GM12878 (cell line): ENCODE measurements at regions not wholly inside any gene's neighbourhood (a gene's known extent, or its start where the extent isn't known, plus 50 kb on each side); places are given as distances from the start of the nearest gene placed in this dataset.

Experiments used
- ATAC-seq: fragments of 200-7000 bp; cut with Tn5 transposase; 3 replicates; pipeline ENCODE4 v1.9.1; 2020; ENCODE audit warnings: mild to moderate bottlenecking, moderate library complexity
- BruUV-seq: library from RNA; stranded (reverse); fragments of 400-500 nt; replicated peaks from 2 replicates; lab custom pipeline; 2021; lab: Mats Ljungman, UMichigan
- CTCF ChIA-PET: fragments of 300-600 bp; sonication (Branson Sonifier 250); formaldehyde crosslinking; extraction: SDS; loops from one replicate; lab custom pipeline; 2021; ENCODE audit warnings: inconsistent platforms; lab: Yijun Ruan, JAX
- POLR2A ChIA-PET: fragments of 350-600 bp; formaldehyde crosslinking; extraction: SDS; loops from one replicate; lab custom pipeline; 2021; ENCODE audit warnings: inconsistent platforms; lab: Charles Lee
- RAD21 ChIA-PET: fragments of 300-600 bp; sonication (Branson Sonifier 250); formaldehyde crosslinking; loops from one replicate; lab custom pipeline; 2023; ENCODE audit warnings: antibody characterized with exemption; ENCODE audit not compliant: unreplicated experiment; lab: Charles Lee
- SMC1A ChIA-PET: fragments of 300-600 bp; sonication (Branson Sonifier 250); formaldehyde crosslinking; loops from one replicate; lab custom pipeline; 2023; ENCODE audit not compliant: unreplicated experiment, uncharacterized antibody; lab: Charles Lee
- DNase-seq: peaks from one replicate; pipeline ENCODE4 v3.0.0-alpha.2; 2011; ENCODE audit warnings: low read depth, low spot score
- FAIRE-seq: peaks from 3 replicates; lab custom pipeline; 2011; peaks lifted over from hg19 to GRCh38; lab: Jason Lieb, UNC
- H2AFZ ChIP-seq: 2 replicates; pipeline ENCODE4 v1.6.0; 2011; ENCODE audit warnings: low read depth, low read length, control low read depth; ENCODE audit not compliant: control insufficient read depth
- H3K27ac ChIP-seq: 2 replicates; pipeline ENCODE4 v1.5.1; 2011; ENCODE audit warnings: control low read depth; ENCODE audit not compliant: control insufficient read depth, insufficient read depth
- H3K27me3 ChIP-seq, 2 experiments: replicated peaks in 1 of 2; 2 replicates each; pipeline versions ENCODE4 v1.6.0 to v1.6.1; 2011; ENCODE audit warnings: low read length in 1 of 2; ENCODE audit not compliant: control insufficient read depth in 2 of 2, insufficient read depth in 2 of 2
- H3K36me3 ChIP-seq, 2 experiments: 2 replicates each; pipeline ENCODE4 v1.5.1; 2011; ENCODE audit warnings: low read length in 1 of 2; ENCODE audit not compliant: control insufficient read depth in 2 of 2, insufficient read depth in 2 of 2
- H3K4me1 ChIP-seq: 2 replicates; pipeline ENCODE4 v1.6.1; 2011; ENCODE audit warnings: mild to moderate bottlenecking, low read length, moderate library complexity, mixed read lengths; ENCODE audit not compliant: control insufficient read depth, insufficient read depth
- H3K4me2 ChIP-seq: 2 replicates; pipeline ENCODE4 v1.6.0; 2011; ENCODE audit warnings: control low read depth; ENCODE audit not compliant: control insufficient read depth, insufficient read depth
- H3K4me3 ChIP-seq: fragments of 200-600 bp; sonication (generic); 2 replicates; pipeline ENCODE4 v1.5.1; 2016
- H3K79me2 ChIP-seq: 2 replicates; pipeline ENCODE4 v1.6.0; 2011; ENCODE audit warnings: low read length; ENCODE audit not compliant: control insufficient read depth, insufficient read depth
- H3K9ac ChIP-seq: 2 replicates; pipeline ENCODE4 v1.8.0; 2011; ENCODE audit warnings: low read length, control low read depth, mixed read lengths; ENCODE audit not compliant: control insufficient read depth, insufficient read depth
- H3K9me3 ChIP-seq: replicated peaks from 3 replicates; pipeline ENCODE4 v1.5.1; 2011; ENCODE audit warnings: mild to moderate bottlenecking, low read length; ENCODE audit not compliant: control insufficient read depth, insufficient read depth
- H4K20me1 ChIP-seq: 2 replicates; pipeline ENCODE4 v1.6.0; 2011; ENCODE audit not compliant: control insufficient read depth, insufficient read depth
- ASH2L ChIP-seq: fragments of 300-600, 200-600 bp; sonication (generic); IDR thresholded peaks from 2 replicates; pipeline ENCODE4 v1.6.1; 2017; ENCODE audit warnings: low read depth, mild to moderate bottlenecking, borderline replicate concordance
- ESRRA ChIP-seq: IDR thresholded peaks from 2 replicates; pipeline ENCODE4 v1.6.1; 2012; ENCODE audit warnings: mild to moderate bottlenecking, low read length, improper control_type of control experiment
- FOXM1 ChIP-seq: IDR thresholded peaks from 2 replicates; pipeline ENCODE4 v1.6.1; 2012; ENCODE audit warnings: low read depth, mild to moderate bottlenecking, inconsistent platforms, low read length, moderate library complexity
- IRF4 ChIP-seq: IDR thresholded peaks from 2 replicates; pipeline ENCODE4 v1.6.1; 2011; ENCODE audit warnings: low read depth, low read length
- MEF2B ChIP-seq: fragments of 450-650 bp; IDR thresholded peaks from 2 replicates; pipeline ENCODE4 v1.6.1; 2018; ENCODE audit warnings: mild to moderate bottlenecking, moderate library complexity; ENCODE audit not compliant: partially characterized antibody, poor library complexity, severe bottlenecking
- MYC ChIP-seq: IDR thresholded peaks from 2 replicates; pipeline ENCODE4 v1.6.1; 2011; ENCODE audit warnings: mild to moderate bottlenecking, low read length, moderate library complexity, inconsistent platforms; ENCODE audit not compliant: insufficient read depth, insufficient replicate concordance, insufficient read length, severe bottlenecking
- PAX8 ChIP-seq: fragments of 450-650 bp; IDR thresholded peaks from 2 replicates; pipeline ENCODE4 v1.6.1; 2017; ENCODE audit warnings: mild to moderate bottlenecking, moderate library complexity
- POLR2AphosphoS2 ChIP-seq: IDR thresholded peaks from 2 replicates; pipeline ENCODE4 v1.6.1; 2011; ENCODE audit warnings: low read depth, mild to moderate bottlenecking, low read length, improper control_type of control experiment, moderate library complexity
- RELA ChIP-seq: fragments of 450-650 bp; IDR thresholded peaks from 2 replicates; pipeline ENCODE4 v1.8.0; 2014; ENCODE audit warnings: borderline replicate concordance; ENCODE audit not compliant: partially characterized antibody
- SMAD5 ChIP-seq: IDR thresholded peaks from 2 replicates; pipeline ENCODE4 v1.6.1; 2016; ENCODE audit warnings: antibody characterized with exemption, low read depth
- SMARCA5 ChIP-seq: fragments of 450-650 bp; IDR thresholded peaks from 2 replicates; pipeline ENCODE4 v1.6.1; 2017; ENCODE audit warnings: mild to moderate bottlenecking
- TCF7 ChIP-seq: IDR thresholded peaks from 2 replicates; pipeline ENCODE4 v1.6.1; 2014; ENCODE audit warnings: antibody characterized with exemption, borderline replicate concordance
- WGBS: methylation state at CpG from one replicate; pipeline ENCODE4 v1.1.6; 2016; ENCODE audit warnings: low lambda C conversion rate; ENCODE audit not compliant: insufficient replicate concordance, insufficient coverage; ENCODE audit errors: missing lambda C conversion rate; 5-methylcytosine and 5-hydroxymethylcytosine counted together
- in situ Hi-C: fragments of 300-500 bp; cut with MboI; formaldehyde crosslinking; loops from 9 replicates; pipeline ENCODE4 v1.14.3; 2018; ENCODE audit warnings: mixed read lengths
- intact Hi-C: fragments of 100-400 bp; cut with micrococcal nuclease; formaldehyde crosslinking; loops from one replicate; pipeline ENCODE4 v1.14.2; 2022; ENCODE audit not compliant: unreplicated experiment
- TF ChIP-seq, protein P1 (sequence below): IDR thresholded peaks from 2 replicates; pipeline ENCODE4 v1.6.1; 2012; ENCODE audit warnings: low read length, inconsistent platforms
- TF ChIP-seq, protein P2 (sequence below): fragments of 450-650 bp; conservative IDR thresholded peaks from 2 replicates; pipeline ENCODE4 v1.6.1; 2017; ENCODE audit warnings: mild to moderate bottlenecking, moderate library complexity
- TF ChIP-seq, protein P3 (sequence below): fragments of 450-650 bp; formaldehyde crosslinking; IDR thresholded peaks from 2 replicates; pipeline ENCODE4 v1.4.0; 2020; ENCODE audit warnings: mild to moderate bottlenecking, moderate library complexity

DNA sequence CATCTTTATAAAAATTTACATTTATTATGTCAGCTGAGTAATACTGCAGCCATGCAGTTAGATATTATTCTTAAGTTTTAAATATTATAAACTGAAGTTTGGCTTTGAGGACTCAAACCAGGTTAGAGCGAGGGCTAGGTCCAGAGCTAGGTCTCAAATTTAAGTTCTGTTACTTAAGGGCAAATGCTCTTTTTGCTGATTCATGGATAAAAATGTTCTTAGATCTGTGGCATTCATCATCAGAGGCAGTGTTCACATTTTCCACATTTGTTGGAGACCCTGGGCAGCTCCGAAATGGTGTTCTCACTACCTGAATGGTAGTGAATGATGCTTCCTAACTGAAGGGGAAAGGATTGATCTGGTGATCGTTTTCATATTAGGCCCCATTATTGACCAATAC, 121.4 kb upstream of the MB21D2 start:
- no peaks in the 10 kb centered on the region for H3K4me1 ChIP-seq
- no peak overlapping the region for H2AFZ ChIP-seq
- in situ Hi-C loops (no loop called here), intact Hi-C loops (loop anchor here (10.0 kb wide), 1 partner anchor 564 kb away; no protein-coding TSS in a partner anchor)
- SMC1A ChIA-PET = interaction anchor here (0.9 to 6.9 kb wide), 12 partner anchors 15 to 233 kb away, joined by 3 to 309 read pairs (median 4); partner anchors contain the start of gene MB21D2
- H4K20me1 ChIP-seq = no peaks in the 10 kb centered on the region
- RAD21 ChIA-PET = interaction anchor here (1.1 to 6.1 kb wide), 5 partner anchors 114 to 235 kb away, joined by 3 to 187 read pairs (median 5); no protein-coding TSS in a partner anchor
- CTCF ChIA-PET = interaction anchor here (1.0 to 10.2 kb wide), 9 partner anchors 14 to 474 kb away, joined by 3 to 401 read pairs (median 4); no protein-coding TSS in a partner anchor
- WGBS = 63% methylated on average over 3 of the region's 3 CpGs
- H3K9me3 ChIP-seq = no peaks in the 10 kb centered on the region
- BruUV-seq = no TSS peak
- H3K9ac ChIP-seq = no peak overlapping the region
- ATAC-seq (no peak), DNase-seq (no peak), FAIRE-seq (no peak)
- H3K36me3 ChIP-seq = no peaks in the 10 kb centered on the region
- H3K79me2 ChIP-seq = no peaks in the 10 kb centered on the region
- H3K4me2 ChIP-seq = no peak overlapping the region
- POLR2A ChIA-PET = interaction anchor here (2.2 kb wide), 1 partner anchor 222 kb away, joined by 8 read pairs; no protein-coding TSS in a partner anchor
- no peaks in the 10 kb centered on the region for H3K27me3 ChIP-seq
- H3K27ac ChIP-seq = no peak overlapping the region
- no peak overlapping the region for H3K4me3 ChIP-seq
- TF ChIP-seq ASH2L (no peak), SMAD5 (no peak), POLR2AphosphoS2 (no peak), ESRRA (no peak), PAX8 (no peak), TCF7 (no peak), SMARCA5 (no peak), RELA (no peak), IRF4 (no peak), MEF2B (no peak), FOXM1 (no peak), MYC (no peak)
- TF ChIP-seq, protein P1, sequence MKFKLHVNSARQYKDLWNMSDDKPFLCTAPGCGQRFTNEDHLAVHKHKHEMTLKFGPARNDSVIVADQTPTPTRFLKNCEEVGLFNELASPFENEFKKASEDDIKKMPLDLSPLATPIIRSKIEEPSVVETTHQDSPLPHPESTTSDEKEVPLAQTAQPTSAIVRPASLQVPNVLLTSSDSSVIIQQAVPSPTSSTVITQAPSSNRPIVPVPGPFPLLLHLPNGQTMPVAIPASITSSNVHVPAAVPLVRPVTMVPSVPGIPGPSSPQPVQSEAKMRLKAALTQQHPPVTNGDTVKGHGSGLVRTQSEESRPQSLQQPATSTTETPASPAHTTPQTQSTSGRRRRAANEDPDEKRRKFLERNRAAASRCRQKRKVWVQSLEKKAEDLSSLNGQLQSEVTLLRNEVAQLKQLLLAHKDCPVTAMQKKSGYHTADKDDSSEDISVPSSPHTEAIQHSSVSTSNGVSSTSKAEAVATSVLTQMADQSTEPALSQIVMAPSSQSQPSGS = no peak
- TF ChIP-seq, protein P2, sequence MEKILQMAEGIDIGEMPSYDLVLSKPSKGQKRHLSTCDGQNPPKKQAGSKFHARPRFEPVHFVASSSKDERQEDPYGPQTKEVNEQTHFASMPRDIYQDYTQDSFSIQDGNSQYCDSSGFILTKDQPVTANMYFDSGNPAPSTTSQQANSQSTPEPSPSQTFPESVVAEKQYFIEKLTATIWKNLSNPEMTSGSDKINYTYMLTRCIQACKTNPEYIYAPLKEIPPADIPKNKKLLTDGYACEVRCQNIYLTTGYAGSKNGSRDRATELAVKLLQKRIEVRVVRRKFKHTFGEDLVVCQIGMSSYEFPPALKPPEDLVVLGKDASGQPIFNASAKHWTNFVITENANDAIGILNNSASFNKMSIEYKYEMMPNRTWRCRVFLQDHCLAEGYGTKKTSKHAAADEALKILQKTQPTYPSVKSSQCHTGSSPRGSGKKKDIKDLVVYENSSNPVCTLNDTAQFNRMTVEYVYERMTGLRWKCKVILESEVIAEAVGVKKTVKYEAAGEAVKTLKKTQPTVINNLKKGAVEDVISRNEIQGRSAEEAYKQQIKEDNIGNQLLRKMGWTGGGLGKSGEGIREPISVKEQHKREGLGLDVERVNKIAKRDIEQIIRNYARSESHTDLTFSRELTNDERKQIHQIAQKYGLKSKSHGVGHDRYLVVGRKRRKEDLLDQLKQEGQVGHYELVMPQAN = no peak
- TF ChIP-seq, protein P3, sequence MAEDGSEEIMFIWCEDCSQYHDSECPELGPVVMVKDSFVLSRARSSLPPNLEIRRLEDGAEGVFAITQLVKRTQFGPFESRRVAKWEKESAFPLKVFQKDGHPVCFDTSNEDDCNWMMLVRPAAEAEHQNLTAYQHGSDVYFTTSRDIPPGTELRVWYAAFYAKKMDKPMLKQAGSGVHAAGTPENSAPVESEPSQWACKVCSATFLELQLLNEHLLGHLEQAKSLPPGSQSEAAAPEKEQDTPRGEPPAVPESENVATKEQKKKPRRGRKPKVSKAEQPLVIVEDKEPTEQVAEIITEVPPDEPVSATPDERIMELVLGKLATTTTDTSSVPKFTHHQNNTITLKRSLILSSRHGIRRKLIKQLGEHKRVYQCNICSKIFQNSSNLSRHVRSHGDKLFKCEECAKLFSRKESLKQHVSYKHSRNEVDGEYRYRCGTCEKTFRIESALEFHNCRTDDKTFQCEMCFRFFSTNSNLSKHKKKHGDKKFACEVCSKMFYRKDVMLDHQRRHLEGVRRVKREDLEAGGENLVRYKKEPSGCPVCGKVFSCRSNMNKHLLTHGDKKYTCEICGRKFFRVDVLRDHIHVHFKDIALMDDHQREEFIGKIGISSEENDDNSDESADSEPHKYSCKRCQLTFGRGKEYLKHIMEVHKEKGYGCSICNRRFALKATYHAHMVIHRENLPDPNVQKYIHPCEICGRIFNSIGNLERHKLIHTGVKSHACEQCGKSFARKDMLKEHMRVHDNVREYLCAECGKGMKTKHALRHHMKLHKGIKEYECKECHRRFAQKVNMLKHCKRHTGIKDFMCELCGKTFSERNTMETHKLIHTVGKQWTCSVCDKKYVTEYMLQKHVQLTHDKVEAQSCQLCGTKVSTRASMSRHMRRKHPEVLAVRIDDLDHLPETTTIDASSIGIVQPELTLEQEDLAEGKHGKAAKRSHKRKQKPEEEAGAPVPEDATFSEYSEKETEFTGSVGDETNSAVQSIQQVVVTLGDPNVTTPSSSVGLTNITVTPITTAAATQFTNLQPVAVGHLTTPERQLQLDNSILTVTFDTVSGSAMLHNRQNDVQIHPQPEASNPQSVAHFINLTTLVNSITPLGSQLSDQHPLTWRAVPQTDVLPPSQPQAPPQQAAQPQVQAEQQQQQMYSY (CRISPR knock-in tag) = no peak
